Right atrium auricular region (tissue), 2 donors: ENCODE measurements at regions not wholly inside any gene's neighbourhood (a gene's known extent, or its start where the extent isn't known, plus 50 kb on each side); places are given as distances from the start of the nearest gene placed in this dataset.

Source experiments
- DNase-seq: peaks from one replicate; pipeline ENCODE4 v3.0.0-alpha.2; 2019; ENCODE audit warnings: low spot score
- H3K27ac ChIP-seq, 2 donors: fragments of 200-600 bp; sonication (generic); 1 replicate in 1 of 2; 2 replicates in 1 of 2; pipeline ENCODE4 v1.5.1; 2016 to 2019
- H3K27me3 ChIP-seq, 2 donors: fragments of 200-600 bp; sonication (generic); one replicate each; pipeline versions ENCODE4 v1.5.1 to v1.6.0; 2017 to 2019
- H3K36me3 ChIP-seq: fragments of 200-600 bp; sonication (generic); one replicate; pipeline ENCODE4 v1.5.1; 2016
- H3K4me1 ChIP-seq, 2 donors: fragments of 200-600 bp; sonication (generic); one replicate each; pipeline versions ENCODE4 v1.5.1 to v1.6.0; 2017 to 2019
- H3K4me3 ChIP-seq, 2 donors: fragments of 200-600 bp; sonication (generic); 1 replicate in 1 of 2; 2 replicates in 1 of 2; pipeline ENCODE4 v1.5.1; 2017 to 2019; ENCODE audit warnings: mild to moderate bottlenecking in 1 of 2, moderate library complexity in 1 of 2
- H3K9me3 ChIP-seq, 2 donors: fragments of 200-600 bp; sonication (generic); one replicate each; pipeline ENCODE4 v1.5.1; 2019
- CTCF ChIP-seq, 2 donors: fragments of 200-600 bp; sonication (generic); IDR thresholded peaks; one replicate each; pipeline ENCODE4 v1.5.1; 2019; ENCODE audit warnings: antibody characterized with exemption in 2 of 2

GRCh38 chrX:5656544-5656943, 572.1 kb downstream of the NLGN4X start:
- no peak for DNase-seq
- no peak overlapping the region for H3K4me3 ChIP-seq
- no peaks in the 10 kb centered on the region for H3K27me3 ChIP-seq
- no peaks in the 10 kb centered on the region for H3K36me3 ChIP-seq
- no peaks in the 10 kb centered on the region for H3K4me1 ChIP-seq
- H3K9me3 ChIP-seq, result peaks cover 4 to 7% of the 10 kb centered on the region in 2 donors
- no peak overlapping the region for H3K27ac ChIP-seq
- no peak for TF ChIP-seq CTCF (IDR thresholded peaks at IDR 0.05)

DNA sequence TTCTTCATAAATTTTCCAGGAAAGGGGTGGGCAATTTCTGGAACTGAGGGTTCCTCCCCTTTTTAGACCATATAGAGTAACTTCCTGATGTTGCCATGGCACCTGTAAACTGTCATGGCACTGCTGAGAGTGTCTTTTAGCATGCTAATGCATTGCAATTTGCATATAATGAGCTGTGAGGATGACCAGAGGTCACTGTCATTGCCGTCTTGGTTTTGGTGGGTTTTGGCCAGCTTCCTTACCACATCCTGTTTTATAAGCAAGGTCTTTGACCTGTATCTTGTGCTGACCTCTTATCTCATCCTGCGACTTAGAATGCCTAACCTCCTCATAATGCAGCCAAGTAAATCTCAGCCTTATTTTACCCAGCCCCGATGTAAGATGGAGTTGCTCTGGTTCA, 577.8 kb downstream of the NLGN4X start:
- TF ChIP-seq CTCF (IDR thresholded peaks at IDR 0.05), result no peak

DNA sequence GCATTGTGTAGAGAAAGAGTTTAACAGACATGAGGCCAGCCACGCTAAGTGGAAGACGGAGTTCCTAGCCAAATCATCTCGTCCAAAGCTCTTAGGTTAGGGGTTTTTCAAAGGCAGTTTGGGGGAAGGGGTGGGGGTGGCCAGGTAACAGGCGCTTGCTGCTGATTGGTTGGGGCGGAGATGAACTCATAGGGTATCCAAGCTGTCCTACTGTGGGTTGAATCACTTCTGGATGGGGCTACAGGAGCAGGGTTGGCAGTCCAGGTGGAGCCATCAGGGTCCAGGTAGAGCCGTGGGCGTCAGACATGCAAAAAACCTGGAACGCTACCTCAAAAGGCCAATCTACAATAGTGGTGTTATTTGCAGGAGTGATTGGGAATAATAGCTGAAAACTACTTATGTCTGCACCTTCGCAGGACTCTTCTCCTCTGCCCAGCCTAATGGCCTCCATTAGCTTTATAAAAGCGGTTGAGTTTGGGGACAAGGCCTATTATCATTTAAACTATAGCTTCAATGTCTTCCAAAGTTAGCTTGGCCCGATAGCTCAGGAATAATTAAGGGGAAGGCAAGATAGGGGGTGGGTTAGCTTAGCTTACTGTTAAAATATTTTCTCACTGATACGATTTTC, 579.6 kb downstream of the NLGN4X start:
- no peaks in the 10 kb centered on the region for H3K4me1 ChIP-seq
- no peaks in the 10 kb centered on the region for H3K9me3 ChIP-seq
- H3K36me3 ChIP-seq, result no peaks in the 10 kb centered on the region
- no peak overlapping the region for H3K27ac ChIP-seq
- H3K27me3 ChIP-seq, result no peaks in the 10 kb centered on the region
- DNase-seq, result no peak
- no peak for TF ChIP-seq CTCF (IDR thresholded peaks at IDR 0.05)
- no peak overlapping the region for H3K4me3 ChIP-seq

More for the DNA sequence above, 577.8 kb downstream of the NLGN4X start:
- Histone ChIP-seq H3K36me3 (no peaks in the 10 kb centered on the region), H3K27me3 (no peaks in the 10 kb centered on the region), H3K27ac (no peak overlapping the region), H3K9me3 (peaks cover 4 to 7% of the 10 kb centered on the region in 2 donors), H3K4me3 (no peak overlapping the region), H3K4me1 (no peaks in the 10 kb centered on the region)
- DNase-seq, result no peak

DNA sequence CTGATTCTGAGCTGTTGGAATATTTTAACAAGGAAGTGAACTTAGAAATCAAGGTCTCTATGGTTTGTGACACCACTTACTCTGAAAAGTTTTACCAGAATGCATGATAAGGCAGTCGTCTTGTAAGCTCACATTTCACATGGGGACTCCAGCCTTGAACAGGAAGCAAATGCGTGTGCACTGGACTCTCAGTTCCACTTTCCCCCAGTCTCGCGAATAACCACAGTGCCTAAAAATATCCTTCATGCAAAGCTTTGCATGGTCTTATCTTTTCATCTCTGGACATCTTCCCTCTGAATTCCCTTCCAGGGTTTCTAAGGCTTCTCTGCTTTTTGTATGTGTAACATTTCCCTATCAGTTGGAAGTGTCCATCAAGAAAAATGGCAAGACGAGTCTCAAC, 581.8 kb downstream of the NLGN4X start:
- DNase-seq, result no peak
- no peak for TF ChIP-seq CTCF (IDR thresholded peaks at IDR 0.05)
- H3K36me3 ChIP-seq, result no peaks in the 10 kb centered on the region
- no peaks in the 10 kb centered on the region for H3K9me3 ChIP-seq
- no peak overlapping the region for H3K4me3 ChIP-seq
- no peaks in the 10 kb centered on the region for H3K27me3 ChIP-seq
- no peaks in the 10 kb centered on the region for H3K4me1 ChIP-seq
- no peak overlapping the region for H3K27ac ChIP-seq

DNA sequence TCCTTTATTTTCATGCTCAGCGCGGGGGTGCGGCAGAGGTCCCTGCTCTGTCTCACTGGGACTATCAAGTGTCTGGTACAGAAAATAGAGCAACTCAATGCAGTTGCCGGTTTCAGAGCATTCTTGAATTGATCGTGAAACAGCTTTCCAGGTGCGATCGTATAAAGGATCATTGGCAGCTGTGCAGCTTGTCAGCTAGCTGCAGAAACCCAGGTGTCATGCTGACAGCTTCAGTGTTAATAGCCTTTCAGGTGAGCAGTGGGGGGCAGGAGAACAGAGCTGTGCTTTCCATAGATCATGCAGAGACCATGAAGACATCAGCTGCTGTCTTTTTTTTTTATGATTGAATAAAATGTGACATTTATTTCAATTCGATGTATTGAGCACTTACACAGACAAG, 583.9 kb downstream of the NLGN4X start:
- Histone ChIP-seq H3K4me3 (no peak overlapping the region), H3K36me3 (no peaks in the 10 kb centered on the region), H3K27me3 (no peaks in the 10 kb centered on the region), H3K27ac (no peak overlapping the region), H3K4me1 (no peaks in the 10 kb centered on the region), H3K9me3 (no peaks in the 10 kb centered on the region)
- no peak for TF ChIP-seq CTCF (IDR thresholded peaks at IDR 0.05)
- DNase-seq, result no peak

DNA sequence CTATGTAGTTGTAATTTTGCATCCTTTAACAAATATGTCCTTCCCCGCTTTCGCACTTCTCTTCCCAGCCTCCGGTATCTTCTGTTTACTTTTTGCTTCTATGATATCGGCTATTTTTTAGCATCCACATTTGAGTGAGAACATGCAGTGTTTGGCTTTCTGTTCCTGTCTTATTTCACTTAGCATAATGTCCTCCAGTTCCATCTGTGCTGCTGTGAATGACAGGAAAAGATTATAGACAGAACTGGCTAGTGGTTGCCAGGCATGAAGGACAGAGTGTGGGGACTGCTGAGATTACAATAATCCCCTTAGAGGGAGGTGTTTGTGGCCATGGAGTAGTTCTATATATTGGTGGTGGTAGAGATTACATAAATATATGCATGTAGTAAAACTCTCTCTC, 588.6 kb downstream of the NLGN4X start:
- H3K9me3 ChIP-seq, result no peaks in the 10 kb centered on the region
- no peak for TF ChIP-seq CTCF (IDR thresholded peaks at IDR 0.05)
- H3K4me1 ChIP-seq, result no peaks in the 10 kb centered on the region

More for the DNA sequence above, 588.6 kb downstream of the NLGN4X start:
- Histone ChIP-seq H3K27me3 (no peaks in the 10 kb centered on the region), H3K27ac (no peak overlapping the region), H3K4me3 (no peak overlapping the region), H3K36me3 (no peaks in the 10 kb centered on the region)
- DNase-seq, result no peak
